Panc1 (cell line): ENCODE measurements at regions not wholly inside any gene's neighbourhood (a gene's known extent, or its start where the extent isn't known, plus 50 kb on each side); places are given as distances from the start of the nearest gene placed in this dataset.

Source experiments
- ATAC-seq: fragments of 200-7000 bp; cut with Tn5 transposase; 2 replicates; pipeline ENCODE4 v1.9.1; 2020; ENCODE audit warnings: mild to moderate bottlenecking, moderate library complexity
- BruUV-seq: library from RNA; stranded (reverse); fragments of 400-500 nt; replicated peaks from 2 replicates; lab custom pipeline; 2021; lab: Mats Ljungman, UMichigan
- CTCF ChIA-PET: fragments of 300-600 bp; sonication (Branson Sonifier 250); formaldehyde crosslinking; loops from one replicate; lab custom pipeline; 2022; ENCODE audit warnings: antibody characterized with exemption; lab: Charles Lee
- POLR2A ChIA-PET: fragments of 300-600 bp; sonication (Branson Sonifier 250); formaldehyde crosslinking; loops from one replicate; lab custom pipeline; 2022; ENCODE audit warnings: antibody characterized with exemption; lab: Charles Lee
- DNase-seq: peaks from one replicate; pipeline ENCODE4 v3.0.0-alpha.2; 2010; ENCODE audit warnings: low read depth, low spot score
- H3K27ac ChIP-seq: 2 replicates; pipeline ENCODE4 v1.5.1; 2011; ENCODE audit warnings: mild to moderate bottlenecking, low read length, inconsistent platforms
- H3K27me3 ChIP-seq: fragments of 200-500 bp; sonication (Bioruptor generic); 2 replicates; pipeline ENCODE4 v1.6.0; 2014; ENCODE audit warnings: low read length, inconsistent platforms; ENCODE audit not compliant: control insufficient read depth, insufficient read depth
- H3K36me3 ChIP-seq: fragments of 200-500 bp; sonication (Bioruptor generic); 2 replicates; pipeline ENCODE4 v1.5.1; 2014; ENCODE audit warnings: inconsistent platforms, mild to moderate bottlenecking, low read length, moderate library complexity; ENCODE audit not compliant: control insufficient read depth, insufficient read depth
- H3K4me1 ChIP-seq: 2 replicates; pipeline ENCODE4 v1.5.1; 2011; ENCODE audit warnings: inconsistent platforms, mild to moderate bottlenecking, low read length, moderate library complexity; ENCODE audit not compliant: control insufficient read depth, insufficient read depth
- H3K4me3 ChIP-seq, 2 experiments: 2 replicates each; pipeline ENCODE4 v1.5.1; 2011 to 2012; ENCODE audit warnings: low read depth in 2 of 2, low read length in 2 of 2, mild to moderate bottlenecking in 2 of 2, inconsistent platforms in 1 of 2, moderate library complexity in 1 of 2
- H3K9me3 ChIP-seq: fragments of 200-500 bp; sonication (Bioruptor generic); 2 replicates; pipeline ENCODE4 v1.5.1; 2014; ENCODE audit warnings: low read depth, mild to moderate bottlenecking, inconsistent platforms, low read length, moderate library complexity; ENCODE audit not compliant: control insufficient read depth, insufficient read depth
- POLR2AphosphoS5 ChIP-seq: IDR thresholded peaks from 2 replicates; pipeline ENCODE4 v1.6.1; 2012; ENCODE audit warnings: mild to moderate bottlenecking, low read depth, low read length, moderate library complexity
- SIN3A ChIP-seq: IDR thresholded peaks from 2 replicates; pipeline ENCODE4 v1.6.1; 2012; ENCODE audit warnings: low read depth, mild to moderate bottlenecking, low read length, moderate library complexity, borderline replicate concordance; ENCODE audit not compliant: insufficient read depth
- TCF7L2 ChIP-seq: IDR thresholded peaks from 2 replicates; pipeline ENCODE4 v1.6.1; 2011; ENCODE audit warnings: mild to moderate bottlenecking, low read depth, low read length, inconsistent platforms
- in situ Hi-C: cut with HindIII; loops from 2 replicates; pipeline ENCODE4 v1.10.0; 2016; ENCODE audit warnings: low sequenced_read_pairs, low pct_unique_long_range_greater_than_20kb
- intact Hi-C: fragments of 100-400 bp; cut with micrococcal nuclease; formaldehyde crosslinking; loops from one replicate; pipeline ENCODE4 v1.10.0; 2022; ENCODE audit not compliant: unreplicated experiment
- TF ChIP-seq, protein P1 (sequence below), 2 experiments: IDR thresholded peaks; 2 replicates each; pipeline ENCODE4 v1.6.1; 2011 to 2012; ENCODE audit warnings: low read depth in 2 of 2, control low read depth in 1 of 2, low read length in 1 of 2, mild to moderate bottlenecking in 1 of 2, moderate library complexity in 1 of 2; ENCODE audit not compliant: insufficient read depth in 1 of 2
- TF ChIP-seq, protein P2 (sequence below): fragments of 450-650 bp; IDR thresholded peaks from 2 replicates; pipeline ENCODE4 v1.5.1; 2017; ENCODE audit warnings: mild to moderate bottlenecking

DNA sequence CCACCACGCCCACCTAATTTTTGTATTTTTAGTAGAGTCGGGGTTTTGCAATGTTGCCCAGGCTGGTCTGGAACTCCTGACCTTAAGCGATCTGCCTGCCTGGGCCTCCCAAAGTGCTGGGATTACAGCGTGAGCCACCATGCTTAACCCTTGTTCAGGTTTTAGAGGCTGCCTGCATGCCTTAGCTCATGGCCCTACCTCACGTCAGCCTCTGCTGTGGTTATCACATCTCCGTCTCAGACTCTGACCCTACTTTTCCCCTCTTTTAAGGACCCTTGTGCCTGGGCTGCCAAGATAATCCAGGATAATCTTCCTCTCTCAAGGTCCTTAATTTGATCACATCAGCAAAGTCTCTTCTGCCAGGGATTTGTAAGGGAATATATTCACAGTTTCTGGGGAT lies 98.2 kb upstream of the PMAIP1 start:
- Histone ChIP-seq H3K4me3 (no peak overlapping the region), H3K36me3 (no peaks in the 10 kb centered on the region), H3K27me3 (no peaks in the 10 kb centered on the region), H3K4me1 (no peaks in the 10 kb centered on the region), H3K9me3 (no peaks in the 10 kb centered on the region), H3K27ac (no peak overlapping the region)
- TF ChIP-seq SIN3A (no peak), POLR2AphosphoS5 (no peak)
- ATAC-seq (no peak), DNase-seq (no peak)
- ChIA-PET CTCF (no interaction called here), POLR2A (no interaction called here)
- in situ Hi-C loops, result no loop called here
- intact Hi-C loops, result no loop called here
- no TSS peak for BruUV-seq

DNA sequence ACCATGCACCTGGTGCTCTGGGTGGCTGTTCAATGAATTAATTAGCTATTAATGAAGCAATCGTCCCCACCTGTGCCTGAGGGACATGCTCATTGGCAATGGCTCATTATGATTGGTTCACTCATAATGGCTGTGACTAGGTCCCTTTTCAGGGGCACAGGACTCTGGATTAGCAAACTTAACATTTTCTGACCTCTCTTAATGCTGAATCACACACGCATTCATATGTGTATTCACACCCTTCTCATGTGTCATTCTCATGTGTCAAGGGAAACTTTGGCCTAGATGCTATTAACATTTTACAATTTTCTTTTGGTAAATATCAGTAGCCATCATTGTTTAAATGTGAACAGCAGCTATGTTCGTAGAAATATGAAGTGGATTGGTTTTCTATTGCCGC lies 98.9 kb upstream of the PMAIP1 start:
- no peak overlapping the region for H3K4me3 ChIP-seq
- no peaks in the 10 kb centered on the region for H3K4me1 ChIP-seq
- DNase-seq, result no peak
- H3K9me3 ChIP-seq, result no peaks in the 10 kb centered on the region
- no peak overlapping the region for H3K27ac ChIP-seq
- no peaks in the 10 kb centered on the region for H3K36me3 ChIP-seq
- intact Hi-C loops, result no loop called here
- ChIA-PET CTCF (no interaction called here), POLR2A (no interaction called here)
- H3K27me3 ChIP-seq, result no peaks in the 10 kb centered on the region
- ATAC-seq, result no peak
- TF ChIP-seq, protein P1, sequence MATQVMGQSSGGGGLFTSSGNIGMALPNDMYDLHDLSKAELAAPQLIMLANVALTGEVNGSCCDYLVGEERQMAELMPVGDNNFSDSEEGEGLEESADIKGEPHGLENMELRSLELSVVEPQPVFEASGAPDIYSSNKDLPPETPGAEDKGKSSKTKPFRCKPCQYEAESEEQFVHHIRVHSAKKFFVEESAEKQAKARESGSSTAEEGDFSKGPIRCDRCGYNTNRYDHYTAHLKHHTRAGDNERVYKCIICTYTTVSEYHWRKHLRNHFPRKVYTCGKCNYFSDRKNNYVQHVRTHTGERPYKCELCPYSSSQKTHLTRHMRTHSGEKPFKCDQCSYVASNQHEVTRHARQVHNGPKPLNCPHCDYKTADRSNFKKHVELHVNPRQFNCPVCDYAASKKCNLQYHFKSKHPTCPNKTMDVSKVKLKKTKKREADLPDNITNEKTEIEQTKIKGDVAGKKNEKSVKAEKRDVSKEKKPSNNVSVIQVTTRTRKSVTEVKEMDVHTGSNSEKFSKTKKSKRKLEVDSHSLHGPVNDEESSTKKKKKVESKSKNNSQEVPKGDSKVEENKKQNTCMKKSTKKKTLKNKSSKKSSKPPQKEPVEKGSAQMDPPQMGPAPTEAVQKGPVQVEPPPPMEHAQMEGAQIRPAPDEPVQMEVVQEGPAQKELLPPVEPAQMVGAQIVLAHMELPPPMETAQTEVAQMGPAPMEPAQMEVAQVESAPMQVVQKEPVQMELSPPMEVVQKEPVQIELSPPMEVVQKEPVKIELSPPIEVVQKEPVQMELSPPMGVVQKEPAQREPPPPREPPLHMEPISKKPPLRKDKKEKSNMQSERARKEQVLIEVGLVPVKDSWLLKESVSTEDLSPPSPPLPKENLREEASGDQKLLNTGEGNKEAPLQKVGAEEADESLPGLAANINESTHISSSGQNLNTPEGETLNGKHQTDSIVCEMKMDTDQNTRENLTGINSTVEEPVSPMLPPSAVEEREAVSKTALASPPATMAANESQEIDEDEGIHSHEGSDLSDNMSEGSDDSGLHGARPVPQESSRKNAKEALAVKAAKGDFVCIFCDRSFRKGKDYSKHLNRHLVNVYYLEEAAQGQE (IDR thresholded peaks at IDR 0.05; ENCODE audit: insufficient read depth in 1 of 2, low read depth in 2 of 2, low read length in 1 of 2), result no peak
- TF ChIP-seq SIN3A, result no peak
- TF ChIP-seq TCF7L2, result no peak
- TF ChIP-seq POLR2AphosphoS5, result no peak
- TF ChIP-seq, protein P2, sequence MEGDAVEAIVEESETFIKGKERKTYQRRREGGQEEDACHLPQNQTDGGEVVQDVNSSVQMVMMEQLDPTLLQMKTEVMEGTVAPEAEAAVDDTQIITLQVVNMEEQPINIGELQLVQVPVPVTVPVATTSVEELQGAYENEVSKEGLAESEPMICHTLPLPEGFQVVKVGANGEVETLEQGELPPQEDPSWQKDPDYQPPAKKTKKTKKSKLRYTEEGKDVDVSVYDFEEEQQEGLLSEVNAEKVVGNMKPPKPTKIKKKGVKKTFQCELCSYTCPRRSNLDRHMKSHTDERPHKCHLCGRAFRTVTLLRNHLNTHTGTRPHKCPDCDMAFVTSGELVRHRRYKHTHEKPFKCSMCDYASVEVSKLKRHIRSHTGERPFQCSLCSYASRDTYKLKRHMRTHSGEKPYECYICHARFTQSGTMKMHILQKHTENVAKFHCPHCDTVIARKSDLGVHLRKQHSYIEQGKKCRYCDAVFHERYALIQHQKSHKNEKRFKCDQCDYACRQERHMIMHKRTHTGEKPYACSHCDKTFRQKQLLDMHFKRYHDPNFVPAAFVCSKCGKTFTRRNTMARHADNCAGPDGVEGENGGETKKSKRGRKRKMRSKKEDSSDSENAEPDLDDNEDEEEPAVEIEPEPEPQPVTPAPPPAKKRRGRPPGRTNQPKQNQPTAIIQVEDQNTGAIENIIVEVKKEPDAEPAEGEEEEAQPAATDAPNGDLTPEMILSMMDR, result no peak
- BruUV-seq, result no TSS peak
- in situ Hi-C loops, result no loop called here

DNA sequence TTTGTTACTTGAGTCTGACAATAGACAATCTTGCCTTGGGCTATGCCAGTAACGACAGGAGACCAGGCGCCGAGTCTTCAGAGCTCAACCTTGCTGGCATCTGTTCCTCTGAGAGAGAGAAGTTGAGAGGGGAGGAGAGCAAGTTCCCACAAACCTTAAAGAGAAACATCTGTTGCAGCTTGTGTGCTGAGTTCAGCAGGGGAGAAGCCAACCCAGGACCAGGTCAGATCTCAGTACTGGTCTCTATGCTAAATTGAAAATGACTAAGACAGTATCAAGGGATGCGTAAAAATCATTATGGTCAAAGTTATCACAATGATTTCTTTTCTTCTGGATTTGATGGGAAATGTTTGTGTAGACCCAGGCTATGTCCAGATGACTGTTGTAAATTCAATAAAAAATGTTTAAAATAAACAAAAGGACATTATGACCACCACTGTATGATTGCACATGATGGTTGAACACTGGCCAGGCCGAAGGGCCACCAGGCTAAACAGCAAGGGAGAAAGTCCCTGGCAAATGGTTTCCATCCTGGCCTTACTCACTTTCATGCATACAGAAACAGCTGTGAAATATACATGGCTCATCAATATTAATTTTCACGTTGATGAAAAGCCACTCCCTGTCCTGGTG lies 100.3 kb upstream of the PMAIP1 start:
- no peak overlapping the region for H3K4me3 ChIP-seq
- ChIA-PET CTCF (no interaction called here), POLR2A (no interaction called here)
- ATAC-seq (no peak), DNase-seq (no peak)
- no peaks in the 10 kb centered on the region for H3K9me3 ChIP-seq
- intact Hi-C loops, result no loop called here
- H3K36me3 ChIP-seq, result no peaks in the 10 kb centered on the region
- no TSS peak for BruUV-seq
- H3K27ac ChIP-seq, result no peak overlapping the region
- TF ChIP-seq POLR2AphosphoS5 (no peak), SIN3A (no peak), TCF7L2 (no peak)
- TF ChIP-seq, protein P1 (IDR thresholded peaks at IDR 0.05; ENCODE audit: insufficient read depth in 1 of 2, low read depth in 2 of 2, low read length in 1 of 2), result no peak
- TF ChIP-seq, protein P2, result no peak
- no peaks in the 10 kb centered on the region for H3K27me3 ChIP-seq
- no peaks in the 10 kb centered on the region for H3K4me1 ChIP-seq
- in situ Hi-C loops, result no loop called here
